ENCODE measurements at regions not wholly inside any gene's neighbourhood (a gene's known extent, or its start where the extent isn't known, plus 50 kb on each side); places are given as distances from the start of the nearest gene placed in this dataset.

DNA sequence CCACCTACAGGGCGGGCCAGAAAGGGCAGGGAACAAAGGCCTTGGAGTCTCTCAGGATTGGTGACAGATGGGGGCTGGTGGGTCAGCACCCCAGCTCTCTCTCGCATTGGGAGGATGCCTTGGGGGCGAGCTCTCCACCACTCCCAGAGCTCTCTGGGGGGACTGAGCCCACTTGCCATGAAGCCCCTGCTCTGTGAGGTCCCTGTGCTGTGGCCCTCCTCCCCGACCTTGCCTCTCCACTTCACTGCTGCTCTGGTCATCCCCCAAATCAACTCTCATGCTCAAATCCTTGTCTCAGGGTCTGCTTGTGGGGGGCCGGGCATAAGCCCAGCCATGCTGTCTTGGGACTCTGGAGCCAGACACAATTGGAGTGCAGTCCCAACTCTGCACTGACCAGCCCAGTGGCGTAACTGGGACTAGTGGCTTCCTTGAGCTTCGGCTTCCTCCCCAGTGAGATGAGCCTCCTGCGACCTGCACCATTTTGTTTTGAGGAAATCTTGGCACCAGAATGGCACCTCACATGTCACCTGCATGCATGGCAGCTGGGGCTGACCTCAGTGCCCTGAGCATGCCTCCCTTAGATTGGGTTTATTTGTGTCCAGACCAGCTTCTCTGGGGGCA is 184.5 kb downstream of the IRF8 start:
- no peaks in the 10 kb centered on the region for H3K4me1 ChIP-seq
- ChIA-PET POLR2A (no interaction called here), CTCF (interaction anchor here (1.1 to 1.2 kb wide), 2 partner anchors 28 to 435 kb away, joined by 4 read pairs; no protein-coding TSS in a partner anchor)
- H3K9me3 ChIP-seq: no peaks in the 10 kb centered on the region
- no peaks in the 10 kb centered on the region for H3K36me3 ChIP-seq (ENCODE audit: control insufficient read depth, insufficient read depth, low read length)
- BruUV-seq (replicated peaks): no TSS peak
- Mint-ChIP-seq H3K4me3 (ENCODE audit: unreplicated experiment) (no peak overlapping the region), H3K4me1 (ENCODE audit: low read depth, unreplicated experiment) (no peaks in the 10 kb centered on the region), H3K27ac (ENCODE audit: unreplicated experiment) (no peak overlapping the region), H3K9me3 (ENCODE audit: unreplicated experiment) (no peaks in the 10 kb centered on the region), H3K36me3 (ENCODE audit: insufficient read depth, unreplicated experiment) (no peaks in the 10 kb centered on the region), H3K27me3 (ENCODE audit: insufficient read depth, unreplicated experiment) (peaks cover 9% of the 10 kb centered on the region)
- TF ChIP-seq, protein P1, sequence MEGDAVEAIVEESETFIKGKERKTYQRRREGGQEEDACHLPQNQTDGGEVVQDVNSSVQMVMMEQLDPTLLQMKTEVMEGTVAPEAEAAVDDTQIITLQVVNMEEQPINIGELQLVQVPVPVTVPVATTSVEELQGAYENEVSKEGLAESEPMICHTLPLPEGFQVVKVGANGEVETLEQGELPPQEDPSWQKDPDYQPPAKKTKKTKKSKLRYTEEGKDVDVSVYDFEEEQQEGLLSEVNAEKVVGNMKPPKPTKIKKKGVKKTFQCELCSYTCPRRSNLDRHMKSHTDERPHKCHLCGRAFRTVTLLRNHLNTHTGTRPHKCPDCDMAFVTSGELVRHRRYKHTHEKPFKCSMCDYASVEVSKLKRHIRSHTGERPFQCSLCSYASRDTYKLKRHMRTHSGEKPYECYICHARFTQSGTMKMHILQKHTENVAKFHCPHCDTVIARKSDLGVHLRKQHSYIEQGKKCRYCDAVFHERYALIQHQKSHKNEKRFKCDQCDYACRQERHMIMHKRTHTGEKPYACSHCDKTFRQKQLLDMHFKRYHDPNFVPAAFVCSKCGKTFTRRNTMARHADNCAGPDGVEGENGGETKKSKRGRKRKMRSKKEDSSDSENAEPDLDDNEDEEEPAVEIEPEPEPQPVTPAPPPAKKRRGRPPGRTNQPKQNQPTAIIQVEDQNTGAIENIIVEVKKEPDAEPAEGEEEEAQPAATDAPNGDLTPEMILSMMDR (IDR thresholded peaks at IDR 0.05; ENCODE audit: insufficient read depth in 1 of 2, low read depth in 1 of 2, low read length in 1 of 2, severe bottlenecking in 1 of 2, unreplicated experiment in 1 of 2): no peak
- peak in 1 of 2 experiments; percentile 26 for DNase-seq
- no peaks in the 10 kb centered on the region; the same call in none of the 2 replicates for H3K27me3 ChIP-seq (replicated peaks; ENCODE audit: control insufficient read depth, insufficient read depth, low read length)
- H3K4me3 ChIP-seq (ENCODE audit: low read depth, low read length): no peak overlapping the region
- intact Hi-C loops (cut with micrococcal nuclease; ENCODE audit: unreplicated experiment): no loop called here

DNA sequence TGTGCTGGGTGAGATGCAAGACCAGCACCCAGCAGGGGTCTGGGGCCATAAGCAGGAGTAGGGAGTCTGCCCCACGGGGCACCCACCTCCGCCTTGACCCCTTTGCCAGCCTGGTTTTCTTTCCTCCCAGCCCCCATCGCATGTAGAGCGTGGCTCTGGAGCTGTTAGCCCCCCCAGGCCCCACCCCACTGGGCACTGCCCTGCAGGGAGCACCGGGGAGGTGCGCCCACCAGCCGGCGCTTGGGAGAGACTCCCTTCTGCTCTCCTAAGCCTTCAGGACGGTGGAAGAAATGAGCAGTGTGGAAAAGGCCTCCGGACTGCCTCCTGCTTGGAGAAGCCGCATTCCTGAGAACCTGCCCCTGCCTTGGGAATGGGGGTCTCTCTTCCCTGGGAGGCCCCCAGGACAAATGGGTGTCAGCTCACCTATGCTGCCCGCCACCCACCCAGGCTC is 186.2 kb downstream of the IRF8 start:
- Mint-ChIP-seq H3K4me1 (ENCODE audit: low read depth, unreplicated experiment) (no peaks in the 10 kb centered on the region), H3K4me3 (ENCODE audit: unreplicated experiment) (no peak overlapping the region), H3K27ac (ENCODE audit: unreplicated experiment) (no peak overlapping the region), H3K36me3 (ENCODE audit: insufficient read depth, unreplicated experiment) (no peaks in the 10 kb centered on the region), H3K27me3 (ENCODE audit: insufficient read depth, unreplicated experiment) (peaks cover 5% of the 10 kb centered on the region), H3K9me3 (ENCODE audit: unreplicated experiment) (no peaks in the 10 kb centered on the region)
- intact Hi-C loops (cut with micrococcal nuclease; ENCODE audit: unreplicated experiment): no loop called here
- Histone ChIP-seq H3K4me3 (ENCODE audit: low read depth, low read length) (no peak overlapping the region), H3K27me3 (replicated peaks; ENCODE audit: control insufficient read depth, insufficient read depth, low read length) (no peaks in the 10 kb centered on the region; the same call in none of the 2 replicates), H3K9me3 (no peaks in the 10 kb centered on the region), H3K36me3 (ENCODE audit: control insufficient read depth, insufficient read depth, low read length) (no peaks in the 10 kb centered on the region), H3K4me1 (no peaks in the 10 kb centered on the region)
- TF ChIP-seq, protein P1 (IDR thresholded peaks at IDR 0.05; ENCODE audit: insufficient read depth in 1 of 2, low read depth in 1 of 2, low read length in 1 of 2, severe bottlenecking in 1 of 2, unreplicated experiment in 1 of 2): no peak
- peak in 1 of 2 experiments; percentile 23 for DNase-seq
- no TSS peak for BruUV-seq (replicated peaks)
- POLR2A ChIA-PET: no interaction called here
- CTCF ChIA-PET: no interaction called here

DNA sequence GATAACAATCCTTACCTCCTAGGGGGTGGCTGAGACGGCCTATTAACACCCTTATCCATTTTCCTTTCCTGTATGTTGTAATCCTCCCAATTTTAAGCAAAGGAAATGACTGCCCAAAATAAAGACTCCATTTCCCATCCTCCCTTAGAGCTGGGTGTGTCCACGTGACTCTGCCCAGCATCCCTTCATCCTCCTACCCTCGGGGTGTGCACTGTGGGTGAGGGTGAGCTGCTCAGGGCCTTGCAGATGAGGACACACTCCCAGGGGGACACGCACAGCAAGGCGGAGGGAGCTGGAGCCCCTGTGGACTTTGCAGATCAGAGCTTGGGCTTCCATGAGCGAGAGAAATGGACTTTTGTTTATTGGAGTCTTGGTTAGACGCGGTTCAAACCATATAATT is 186.8 kb downstream of the IRF8 start:
- no peaks in the 10 kb centered on the region for H3K9me3 Mint-ChIP-seq (ENCODE audit: unreplicated experiment)
- H3K36me3 ChIP-seq (ENCODE audit: control insufficient read depth, insufficient read depth, low read length): no peaks in the 10 kb centered on the region
- H3K4me3 Mint-ChIP-seq (ENCODE audit: unreplicated experiment): no peak overlapping the region
- no peak overlapping the region for H3K27ac Mint-ChIP-seq (ENCODE audit: unreplicated experiment)
- intact Hi-C loops (cut with micrococcal nuclease; ENCODE audit: unreplicated experiment): no loop called here
- no peaks in the 10 kb centered on the region for H3K4me1 Mint-ChIP-seq (ENCODE audit: low read depth, unreplicated experiment)
- ChIA-PET POLR2A (no interaction called here), CTCF (no interaction called here)
- BruUV-seq (replicated peaks): no TSS peak
- peak in 1 of 2 experiments; percentile 23 for DNase-seq
- no peaks in the 10 kb centered on the region for H3K36me3 Mint-ChIP-seq (ENCODE audit: insufficient read depth, unreplicated experiment)
- H3K9me3 ChIP-seq: no peaks in the 10 kb centered on the region
- no peaks in the 10 kb centered on the region; the same call in none of the 2 replicates for H3K27me3 ChIP-seq (replicated peaks; ENCODE audit: control insufficient read depth, insufficient read depth, low read length)
- H3K4me1 ChIP-seq: no peaks in the 10 kb centered on the region
- peaks cover 5% of the 10 kb centered on the region for H3K27me3 Mint-ChIP-seq (ENCODE audit: insufficient read depth, unreplicated experiment)
- no peak overlapping the region for H3K4me3 ChIP-seq (ENCODE audit: low read depth, low read length)
- TF ChIP-seq, protein P1 (IDR thresholded peaks at IDR 0.05; ENCODE audit: insufficient read depth in 1 of 2, low read depth in 1 of 2, low read length in 1 of 2, severe bottlenecking in 1 of 2, unreplicated experiment in 1 of 2): no peak
